ENCODE measurements at regions not wholly inside any gene's neighbourhood (a gene's known extent, or its start where the extent isn't known, plus 50 kb on each side); places are given as distances from the start of the nearest gene placed in this dataset.
"Not testable (repeated sequence)": the region's sequence is repeated elsewhere in the genome, so short reads cannot be mapped to it uniquely, and the experiment has no call there.

DNA sequence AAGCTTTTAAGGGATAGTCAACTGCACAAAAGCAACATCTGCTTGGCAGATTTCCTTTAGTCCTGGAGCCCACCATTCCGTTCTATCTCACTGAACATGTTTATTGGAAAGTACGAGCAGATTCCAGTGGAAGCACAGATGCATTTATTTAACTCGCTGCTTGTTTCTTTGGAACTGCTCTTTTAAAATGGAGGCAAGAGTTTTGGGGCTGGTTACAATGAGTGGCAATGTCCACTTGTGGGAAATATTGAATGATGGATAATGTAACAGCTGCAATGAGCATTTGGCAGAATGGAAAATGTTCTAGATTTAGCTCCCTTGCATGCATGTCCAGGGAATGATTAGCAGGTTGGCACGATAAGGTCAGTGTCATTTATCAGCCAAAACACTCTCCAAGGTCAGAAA lies 163.0 kb downstream of the ATP23 start:
- no peak overlapping the region for H3K27ac ChIP-seq
- TF ChIP-seq CTCF (IDR thresholded peaks at IDR 0.05) (no peak), ZFX (IDR thresholded peaks at IDR 0.05; ENCODE audit: borderline replicate concordance) (no peak)

- no peak overlapping the region for H3K27ac ChIP-seq
- TF ChIP-seq CTCF (IDR thresholded peaks at IDR 0.05) (peak; percentile 44), ZFX (IDR thresholded peaks at IDR 0.05; ENCODE audit: borderline replicate concordance) (no peak)
Observed at GRCh38 chr12:58105225-58106119, 164.1 kb downstream of the ATP23 start.

- H3K27ac ChIP-seq: no peak overlapping the region
- no peak for TF ChIP-seq CTCF (IDR thresholded peaks at IDR 0.05)
- TF ChIP-seq ZFX (IDR thresholded peaks at IDR 0.05; ENCODE audit: borderline replicate concordance): no peak
Observed at GRCh38 chr12:58106195-58106594, 164.8 kb downstream of the ATP23 start.

GRCh38 chr12:58117201-58117600 lies 175.8 kb downstream of the ATP23 start:
- H3K27ac ChIP-seq: no peak overlapping the region
- TF ChIP-seq ZFX (IDR thresholded peaks at IDR 0.05; ENCODE audit: borderline replicate concordance) (no peak), CTCF (IDR thresholded peaks at IDR 0.05) (no peak)

- TF ChIP-seq CTCF (IDR thresholded peaks at IDR 0.05) (no peak), ZFX (IDR thresholded peaks at IDR 0.05; ENCODE audit: borderline replicate concordance) (no peak)
- no peak overlapping the region for H3K27ac ChIP-seq
Observed at GRCh38 chr12:58117667-58118066, 176.3 kb downstream of the ATP23 start.

GRCh38 chr12:58125761-58126160 lies 184.4 kb downstream of the ATP23 start:
- not testable (repeated sequence) for H3K27ac ChIP-seq

- no peak overlapping the region for H3K27ac ChIP-seq
- TF ChIP-seq CTCF (IDR thresholded peaks at IDR 0.05): no peak
- TF ChIP-seq ZFX (IDR thresholded peaks at IDR 0.05; ENCODE audit: borderline replicate concordance): no peak
Observed at GRCh38 chr12:58131986-58132755, 190.8 kb downstream of the ATP23 start.
